Breast epithelium (tissue), 4 donors: ENCODE measurements at regions not wholly inside any gene's neighbourhood (a gene's known extent, or its start where the extent isn't known, plus 50 kb on each side); places are given as distances from the start of the nearest gene placed in this dataset.

Experiments used
- DNase-seq, 2 donors: peaks; one replicate each; pipeline ENCODE4 v3.0.0-alpha.2; 2019; ENCODE audit warnings: low spot score in 2 of 2
- H3K27ac ChIP-seq, 2 donors: fragments of 200-600 bp; sonication (generic) in 1 of 2; one replicate each; pipeline ENCODE4 v1.5.1; 2016 to 2019; ENCODE audit warnings: mild to moderate bottlenecking in 1 of 2
- H3K27me3 ChIP-seq, 2 donors: fragments of 200-600 bp; sonication (generic) in 1 of 2; one replicate each; pipeline versions ENCODE4 v1.5.1 to v1.6.0; 2017 to 2019; ENCODE audit warnings: control low read depth in 1 of 2, mild to moderate bottlenecking in 1 of 2
- H3K36me3 ChIP-seq: fragments of 200-600 bp; one replicate; pipeline ENCODE4 v1.5.1; 2019
- H3K4me1 ChIP-seq, 2 donors: fragments of 200-600 bp; sonication (generic); one replicate each; pipeline ENCODE4 v1.5.1; 2016 to 2019; ENCODE audit warnings: control low read depth in 1 of 2
- H3K4me3 ChIP-seq, 3 donors: fragments of 200-600 bp; sonication (generic); 1 replicate in 2 of 3; 2 replicates in 1 of 3; pipeline ENCODE4 v1.5.1; 2016 to 2019; ENCODE audit warnings: mild to moderate bottlenecking in 3 of 3, moderate library complexity in 2 of 3
- H3K9me3 ChIP-seq, 2 donors: fragments of 200-600 bp; sonication (generic) in 1 of 2; one replicate each; pipeline ENCODE4 v1.5.1; 2016 to 2019; ENCODE audit warnings: control low read depth in 1 of 2
- CTCF ChIP-seq, 3 donors: fragments of 450-650 bp; IDR thresholded peaks; one replicate each; pipeline ENCODE4 v1.5.1; 2016 to 2017; ENCODE audit warnings: antibody characterized with exemption in 3 of 3, mild to moderate bottlenecking in 3 of 3, moderate library complexity in 3 of 3
- POLR2AphosphoS5 ChIP-seq, 3 donors: sonication (generic); formaldehyde crosslinking; IDR thresholded peaks; one replicate each; pipeline ENCODE4 v1.6.1; 2017; ENCODE audit warnings: antibody characterized with exemption in 3 of 3
- intact Hi-C: fragments of 100-400 bp; cut with DNase I; formaldehyde crosslinking; loops from one replicate; pipeline ENCODE4 v1.15.1; 2023; ENCODE audit warnings: low total_unique reads

DNA sequence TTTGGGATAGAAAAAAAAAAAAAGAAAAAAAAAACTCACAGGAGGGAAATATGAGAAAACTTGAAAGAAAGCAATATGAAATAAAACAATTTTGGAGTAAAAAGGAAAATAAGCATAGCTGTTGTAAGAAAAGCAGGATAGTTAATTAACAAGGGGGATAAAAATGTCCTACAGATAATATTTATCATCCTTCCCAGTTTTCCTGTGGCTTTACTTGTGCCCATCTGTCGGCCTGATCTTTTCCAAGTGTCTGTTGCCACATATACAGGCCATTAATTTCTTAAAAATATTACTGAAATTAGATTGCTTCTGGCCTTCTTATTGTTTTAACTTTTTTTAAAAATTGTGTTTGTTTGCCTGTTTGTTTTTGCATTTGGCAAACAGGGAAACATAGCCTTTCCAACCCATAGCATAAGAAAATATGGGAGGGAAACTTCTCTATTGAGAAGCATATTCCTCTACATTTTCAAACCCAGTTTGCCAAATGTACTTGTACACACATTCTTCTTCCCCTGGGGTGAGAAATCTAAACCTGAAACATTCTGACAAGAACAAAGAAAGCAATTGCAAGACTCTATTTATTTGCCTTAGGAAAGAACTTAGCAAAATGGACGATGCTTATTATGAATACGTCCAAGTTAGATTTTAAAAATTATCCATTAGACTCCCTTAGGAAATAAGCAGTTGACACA is 272.3 kb downstream of the CDH20 start:
- intact Hi-C loops, result no loop called here
- no peak for DNase-seq
- no peaks in the 10 kb centered on the region for H3K36me3 ChIP-seq
- H3K4me3 ChIP-seq, result peak overlapping the region in 2 of 3 donors; percentile 30 to 55
- no peaks in the 10 kb centered on the region for H3K27me3 ChIP-seq
- no peak for TF ChIP-seq CTCF (IDR thresholded peaks at IDR 0.05)
- no peak for TF ChIP-seq POLR2AphosphoS5 (IDR thresholded peaks at IDR 0.05)
- no peaks in the 10 kb centered on the region for H3K9me3 ChIP-seq
- peaks cover 6 to 7% of the 10 kb centered on the region in 2 donors for H3K4me1 ChIP-seq
- H3K27ac ChIP-seq, result peak overlapping the region; percentile 64 to 80
